CD4-positive, alpha-beta T cell (primary cell): ENCODE measurements at regions not wholly inside any gene's neighbourhood (a gene's known extent, or its start where the extent isn't known, plus 50 kb on each side); places are given as distances from the start of the nearest gene placed in this dataset.

Experiments used
- ATAC-seq: fragments of 200-7000 bp; cut with Tn5 transposase; one replicate; pipeline ENCODE4 v1.10.0; 2022; ENCODE audit warnings: mild to moderate bottlenecking; ENCODE audit not compliant: poor library complexity
- CTCF ChIA-PET: fragments of 350-600 bp; sonication (Branson Sonifier 250); formaldehyde crosslinking; loops from one replicate; lab custom pipeline; 2021; ENCODE audit warnings: antibody characterized with exemption, inconsistent platforms; lab: Charles Lee
- POLR2A ChIA-PET: fragments of 350-600 bp; sonication (Branson Sonifier 250); formaldehyde crosslinking; loops from one replicate; lab custom pipeline; 2021; ENCODE audit warnings: antibody characterized with exemption, inconsistent platforms; lab: Charles Lee
- DNase-seq, 14 experiments: peaks; one replicate each; pipeline ENCODE4 v3.0.0-alpha.2; 2013 to 2020; ENCODE audit warnings: mixed read lengths in 2 of 14
- H3K27ac ChIP-seq, 2 donors: one replicate each; pipeline versions ENCODE4 v1.5.1 to v1.7.0; 2013; ENCODE audit warnings: low read length in 2 of 2, low read depth in 1 of 2, mild to moderate bottlenecking in 1 of 2
- H3K27me3 ChIP-seq, 2 experiments: 1 replicate in 1 of 2; 2 replicates in 1 of 2; pipeline versions ENCODE4 v1.6.1 to v1.7.0; 2013; ENCODE audit warnings: low read length in 2 of 2, control low read depth in 1 of 2, mild to moderate bottlenecking in 1 of 2, moderate library complexity in 1 of 2; ENCODE audit not compliant: insufficient read depth in 2 of 2, control insufficient read depth in 1 of 2
- H3K36me3 ChIP-seq: one replicate; pipeline ENCODE4 v1.6.1; 2013; ENCODE audit warnings: low read length, control low read depth; ENCODE audit not compliant: insufficient read depth
- H3K4me1 ChIP-seq: one replicate; pipeline ENCODE4 v1.6.1; 2013; ENCODE audit warnings: low read length, control low read depth; ENCODE audit not compliant: insufficient read depth
- H3K4me3 ChIP-seq: one replicate; pipeline ENCODE4 v1.5.1; 2013; ENCODE audit warnings: mild to moderate bottlenecking, low read length, moderate library complexity
- H3K9me3 ChIP-seq, 2 experiments: 1 replicate in 1 of 2; 2 replicates in 1 of 2; pipeline versions ENCODE4 v1.6.1 to v1.7.0; 2013; ENCODE audit warnings: low read length in 2 of 2, mild to moderate bottlenecking in 2 of 2, control low read depth in 1 of 2, moderate library complexity in 1 of 2; ENCODE audit not compliant: control insufficient read depth in 1 of 2, insufficient read depth in 1 of 2
- H3K27ac Mint-ChIP-seq: one replicate; pipeline ENCODE4 v1.8.0; 2020; ENCODE audit warnings: mixed read lengths
- H3K27me3 Mint-ChIP-seq: one replicate; pipeline ENCODE4 v1.8.0; 2021; ENCODE audit warnings: mixed read lengths
- H3K36me3 Mint-ChIP-seq: one replicate; pipeline ENCODE4 v1.8.0; 2021; ENCODE audit warnings: low read depth, mixed read lengths
- H3K4me1 Mint-ChIP-seq: one replicate; pipeline ENCODE4 v1.8.0; 2021; ENCODE audit warnings: low read depth, mixed read lengths
- H3K4me3 Mint-ChIP-seq: one replicate; pipeline ENCODE4 v1.8.0; 2020; ENCODE audit warnings: mild to moderate bottlenecking, mixed read lengths
- H3K9me3 Mint-ChIP-seq: one replicate; pipeline ENCODE4 v1.8.0; 2020; ENCODE audit warnings: mixed read lengths
- intact Hi-C, 2 experiments: fragments of 100-400 bp; cut with DNase I in 1 of 2; cut with micrococcal nuclease in 1 of 2; formaldehyde crosslinking; loops; one replicate each; pipeline versions ENCODE4 v1.15.1 to v1.9.0; 2023 to 2025; cut with DNase I, micrococcal nuclease
- TF ChIP-seq, protein P1 (sequence below): fragments of 200-600 bp; IDR thresholded peaks from one replicate; pipeline ENCODE4 v1.8.0; 2022; ENCODE audit warnings: antibody characterized with exemption, mild to moderate bottlenecking

DNA sequence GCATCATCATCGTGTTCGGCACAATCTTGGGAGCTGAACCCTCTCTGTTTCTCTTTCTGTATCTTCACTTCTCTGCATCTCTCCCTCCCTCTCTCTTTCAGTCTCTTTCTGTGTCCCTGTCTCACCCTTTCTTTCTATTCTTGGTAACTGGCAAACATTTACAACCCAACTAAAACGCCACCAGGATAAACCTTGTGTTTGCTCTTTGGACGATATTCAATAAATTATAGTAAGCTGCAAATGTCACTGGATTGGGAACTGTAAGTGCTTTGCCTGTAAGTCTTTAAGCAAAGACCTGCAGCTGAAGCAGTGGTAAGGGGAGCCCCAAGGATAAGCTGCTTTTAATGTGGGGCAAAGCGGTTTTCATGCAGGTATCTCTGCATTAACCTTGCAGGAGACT is 558.0 kb upstream of the MKI67 start:
- POLR2A ChIA-PET = no interaction called here
- Histone ChIP-seq H3K9me3 (peaks cover 0 to 13% of the 10 kb centered on the region in 2 experiments), H3K36me3 (no peaks in the 10 kb centered on the region), H3K27ac (no peak overlapping the region), H3K27me3 (no peaks in the 10 kb centered on the region), H3K4me3 (no peak overlapping the region), H3K4me1 (no peaks in the 10 kb centered on the region)
- no peaks in the 10 kb centered on the region for H3K4me1 Mint-ChIP-seq
- intact Hi-C loops = no loop called here
- CTCF ChIA-PET = no interaction called here
- DNase-seq (no peak), ATAC-seq (no peak)
- H3K9me3 Mint-ChIP-seq = no peaks in the 10 kb centered on the region
- H3K27ac Mint-ChIP-seq = no peak overlapping the region
- TF ChIP-seq, protein P1, sequence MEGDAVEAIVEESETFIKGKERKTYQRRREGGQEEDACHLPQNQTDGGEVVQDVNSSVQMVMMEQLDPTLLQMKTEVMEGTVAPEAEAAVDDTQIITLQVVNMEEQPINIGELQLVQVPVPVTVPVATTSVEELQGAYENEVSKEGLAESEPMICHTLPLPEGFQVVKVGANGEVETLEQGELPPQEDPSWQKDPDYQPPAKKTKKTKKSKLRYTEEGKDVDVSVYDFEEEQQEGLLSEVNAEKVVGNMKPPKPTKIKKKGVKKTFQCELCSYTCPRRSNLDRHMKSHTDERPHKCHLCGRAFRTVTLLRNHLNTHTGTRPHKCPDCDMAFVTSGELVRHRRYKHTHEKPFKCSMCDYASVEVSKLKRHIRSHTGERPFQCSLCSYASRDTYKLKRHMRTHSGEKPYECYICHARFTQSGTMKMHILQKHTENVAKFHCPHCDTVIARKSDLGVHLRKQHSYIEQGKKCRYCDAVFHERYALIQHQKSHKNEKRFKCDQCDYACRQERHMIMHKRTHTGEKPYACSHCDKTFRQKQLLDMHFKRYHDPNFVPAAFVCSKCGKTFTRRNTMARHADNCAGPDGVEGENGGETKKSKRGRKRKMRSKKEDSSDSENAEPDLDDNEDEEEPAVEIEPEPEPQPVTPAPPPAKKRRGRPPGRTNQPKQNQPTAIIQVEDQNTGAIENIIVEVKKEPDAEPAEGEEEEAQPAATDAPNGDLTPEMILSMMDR = no peak
- no peak overlapping the region for H3K4me3 Mint-ChIP-seq
- H3K36me3 Mint-ChIP-seq = no peaks in the 10 kb centered on the region
- peaks cover 10% of the 10 kb centered on the region for H3K27me3 Mint-ChIP-seq

DNA sequence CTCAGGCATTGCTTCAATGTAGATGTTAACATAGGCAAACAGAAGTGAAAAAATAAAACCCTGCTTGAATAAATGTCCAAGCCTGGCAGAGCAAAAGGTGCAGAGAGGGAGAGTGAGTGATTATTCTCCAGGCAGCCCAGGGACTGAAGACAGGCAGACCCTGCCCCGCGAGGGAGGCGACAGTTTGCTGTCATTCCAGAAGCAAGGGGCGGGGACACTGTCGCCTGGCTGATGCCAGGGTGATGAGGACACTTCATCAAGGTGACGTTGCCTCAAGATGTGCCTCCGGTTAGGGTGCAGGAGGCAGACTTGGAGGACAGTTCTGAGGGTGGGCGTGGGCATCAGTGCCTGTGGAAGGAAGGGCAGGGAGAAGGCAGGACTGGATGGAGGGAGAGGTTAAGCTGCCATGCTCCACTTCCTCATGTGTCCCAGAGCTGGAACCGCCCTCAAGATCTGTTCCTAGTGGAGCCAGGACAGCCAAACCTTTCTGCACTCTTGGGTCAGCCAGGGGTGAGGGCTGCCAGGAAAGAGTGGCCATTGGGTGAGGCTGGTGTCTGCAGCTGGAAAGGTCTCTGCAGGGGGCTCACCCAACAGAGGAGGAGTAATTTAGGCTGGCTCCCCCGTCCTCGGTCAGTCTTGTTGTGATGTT is 560.5 kb upstream of the MKI67 start:
- Mint-ChIP-seq H3K4me1 (no peaks in the 10 kb centered on the region), H3K36me3 (no peaks in the 10 kb centered on the region), H3K4me3 (no peak overlapping the region), H3K9me3 (no peaks in the 10 kb centered on the region), H3K27me3 (peaks cover 11% of the 10 kb centered on the region), H3K27ac (no peak overlapping the region)
- TF ChIP-seq, protein P1 = no peak
- H3K27me3 ChIP-seq = no peaks in the 10 kb centered on the region
- no peaks in the 10 kb centered on the region for H3K36me3 ChIP-seq
- H3K4me3 ChIP-seq = no peak overlapping the region
- ChIA-PET CTCF (no interaction called here), POLR2A (no interaction called here)
- H3K27ac ChIP-seq = no peak overlapping the region
- H3K9me3 ChIP-seq = peaks cover 0 to 13% of the 10 kb centered on the region in 2 experiments
- H3K4me1 ChIP-seq = no peaks in the 10 kb centered on the region
- DNase-seq (no peak), ATAC-seq (no peak)
- intact Hi-C loops = no loop called here

DNA sequence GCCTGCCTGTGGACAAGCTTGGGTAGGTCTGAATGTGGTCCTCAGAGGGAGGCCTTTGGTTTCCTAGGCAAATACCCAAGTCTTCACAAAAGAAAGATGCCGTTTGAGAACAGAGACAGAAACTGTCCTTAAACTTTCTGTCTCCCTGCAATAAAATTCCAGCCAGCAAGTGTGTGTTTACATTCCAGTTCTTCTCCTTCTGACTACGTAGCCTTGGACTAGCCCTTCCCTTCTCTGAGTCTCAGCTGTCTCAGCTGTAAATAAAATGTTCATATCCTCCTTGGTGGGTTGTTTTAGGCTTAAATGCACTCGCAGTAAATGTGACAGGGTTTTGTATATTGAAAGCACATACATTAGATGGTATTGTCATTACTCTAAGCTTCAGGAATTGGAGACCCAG is 561.2 kb upstream of the MKI67 start:
- peaks cover 0 to 13% of the 10 kb centered on the region in 2 experiments for H3K9me3 ChIP-seq
- H3K4me3 ChIP-seq = no peak overlapping the region
- H3K9me3 Mint-ChIP-seq = no peaks in the 10 kb centered on the region
- ChIA-PET CTCF (no interaction called here), POLR2A (no interaction called here)
- H3K4me1 Mint-ChIP-seq = no peaks in the 10 kb centered on the region
- H3K36me3 Mint-ChIP-seq = no peaks in the 10 kb centered on the region
- no peak overlapping the region for H3K27ac ChIP-seq
- intact Hi-C loops = no loop called here
- H3K4me1 ChIP-seq = no peaks in the 10 kb centered on the region
- H3K27me3 ChIP-seq = no peaks in the 10 kb centered on the region
- TF ChIP-seq, protein P1 = no peak
- ATAC-seq = no peak
- H3K36me3 ChIP-seq = no peaks in the 10 kb centered on the region
- H3K27ac Mint-ChIP-seq = no peak overlapping the region
- H3K4me3 Mint-ChIP-seq = no peak overlapping the region
- no peak for DNase-seq
- H3K27me3 Mint-ChIP-seq = peaks cover 11% of the 10 kb centered on the region
